GDM1 (cell line): ENCODE measurements at regions not wholly inside any gene's neighbourhood (a gene's known extent, or its start where the extent isn't known, plus 50 kb on each side); places are given as distances from the start of the nearest gene placed in this dataset.

Experiments used
- DNase-seq: peaks from one replicate; lab custom pipeline; 2025; lab: John Stamatoyannopoulos, UW

GRCh38 chr11:81022057-81022456 lies 1581.2 kb upstream of the TENM4 start:
- DNase-seq = no peak

- no peak for DNase-seq
Measured at GRCh38 chr11:81010631-81011030, 1569.8 kb upstream of the TENM4 start.

- no peak for DNase-seq
Measured at GRCh38 chr11:81007046-81007445, 1566.2 kb upstream of the TENM4 start.

- no peak for DNase-seq
Measured at GRCh38 chr11:81005595-81005994, 1564.8 kb upstream of the TENM4 start.

DNA sequence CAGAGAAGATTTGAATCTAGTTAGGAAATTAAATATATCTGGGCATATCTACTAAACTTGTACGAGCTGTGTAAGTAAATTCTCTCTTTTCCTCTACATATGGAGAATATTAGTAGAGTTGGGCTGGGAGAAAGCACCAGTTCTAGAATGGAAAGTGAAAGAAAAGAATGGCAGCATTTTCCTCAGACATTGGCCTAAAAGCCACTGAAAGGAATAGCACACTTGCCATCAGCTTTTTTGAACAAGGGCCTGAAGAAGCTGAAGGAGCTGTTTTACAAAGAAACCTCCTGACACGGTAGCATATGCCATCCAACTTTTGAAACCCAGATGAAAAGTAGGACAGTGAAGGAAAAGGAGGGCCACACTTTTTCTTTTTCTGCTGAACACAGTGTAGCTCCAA lies 1563.7 kb upstream of the TENM4 start:
- DNase-seq = no peak

DNA sequence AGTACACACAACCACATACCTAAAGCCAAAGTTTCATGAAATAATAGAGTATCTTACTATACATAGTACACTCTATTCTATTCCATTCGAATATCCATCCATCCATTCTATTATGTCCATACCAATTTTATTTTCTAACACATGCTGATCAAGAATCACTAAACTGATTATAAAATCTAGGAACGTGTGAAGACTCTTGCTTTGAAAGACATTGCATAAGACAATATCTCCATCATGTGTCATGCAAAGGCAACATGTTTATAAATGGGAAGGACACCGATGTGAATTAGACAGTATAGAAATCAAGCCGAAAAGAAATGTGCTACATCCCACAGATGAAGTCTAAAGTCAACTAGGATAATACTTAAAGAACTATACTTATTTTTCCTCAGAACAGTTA lies 1561.5 kb upstream of the TENM4 start:
- DNase-seq = no peak

- no peak for DNase-seq
Measured at GRCh38 chr11:81000735-81001134, 1559.9 kb upstream of the TENM4 start.

- DNase-seq = no peak
Measured at GRCh38 chr11:81000334-81000733, 1559.5 kb upstream of the TENM4 start.

DNA sequence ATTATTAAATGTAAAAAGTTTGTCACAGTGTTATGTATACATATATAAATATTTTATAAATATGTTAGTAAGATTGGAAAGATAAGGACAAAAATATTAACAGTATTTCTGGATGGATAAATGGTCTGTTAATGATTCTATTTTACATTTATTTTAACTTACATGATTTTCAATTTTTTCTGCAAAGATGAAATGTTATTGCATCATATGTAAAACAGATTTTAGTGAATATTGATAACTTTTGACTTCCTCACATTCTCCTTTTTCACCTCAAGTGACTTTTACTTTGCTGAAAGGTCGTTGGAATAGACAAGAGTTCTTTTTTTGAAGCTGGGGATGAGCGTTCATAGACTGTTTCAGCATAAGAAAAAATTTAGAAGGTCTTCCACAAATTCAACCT lies 1554.7 kb upstream of the TENM4 start:
- DNase-seq = no peak

GRCh38 chr11:80993536-80993935 lies 1552.7 kb upstream of the TENM4 start:
- no peak for DNase-seq

DNA sequence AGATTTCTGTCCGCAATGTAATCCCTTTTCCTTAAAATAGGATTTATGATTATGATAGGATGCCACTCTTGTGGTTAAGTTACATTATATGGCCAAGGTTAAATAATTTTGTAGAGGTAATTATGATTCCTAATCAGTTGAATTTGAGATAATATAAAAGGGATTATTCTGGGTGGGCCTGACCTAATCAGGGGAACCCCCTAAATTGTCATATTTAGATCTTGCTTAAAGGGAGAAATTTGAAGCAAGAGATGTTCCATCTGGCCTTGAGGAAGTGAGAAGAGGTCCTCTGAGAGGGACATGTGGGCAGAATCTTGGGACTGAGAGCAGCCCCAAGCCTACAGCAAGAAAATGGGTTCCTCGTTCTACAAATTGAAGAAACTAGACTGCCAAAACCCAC lies 1550.1 kb upstream of the TENM4 start:
- DNase-seq = no peak

DNA sequence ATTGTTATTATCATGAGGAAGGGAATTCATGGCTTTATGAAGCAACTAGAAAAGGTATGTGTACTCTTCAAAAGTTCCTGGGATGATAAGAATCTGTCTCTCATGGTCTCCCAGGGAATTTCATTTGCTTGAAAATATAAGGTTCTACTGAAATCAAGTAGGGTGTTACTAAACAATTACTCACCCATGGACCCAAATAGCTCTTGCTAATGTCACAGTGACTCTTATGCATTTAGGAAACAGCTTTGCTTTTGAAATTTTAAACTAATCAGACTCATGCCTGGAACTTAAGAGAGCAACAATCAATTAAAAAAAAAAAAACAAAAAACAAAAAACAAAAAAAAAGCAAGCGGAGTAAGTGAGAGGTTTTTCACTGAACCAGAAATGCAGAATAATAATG lies 1546.3 kb upstream of the TENM4 start:
- no peak for DNase-seq

GRCh38 chr11:80986421-80987074 lies 1545.7 kb upstream of the TENM4 start:
- DNase-seq = no peak

- no peak for DNase-seq
Measured at GRCh38 chr11:80980227-80980626, 1539.4 kb upstream of the TENM4 start.

GRCh38 chr11:80973786-80974185 lies 1533.0 kb upstream of the TENM4 start:
- DNase-seq = no peak

DNA sequence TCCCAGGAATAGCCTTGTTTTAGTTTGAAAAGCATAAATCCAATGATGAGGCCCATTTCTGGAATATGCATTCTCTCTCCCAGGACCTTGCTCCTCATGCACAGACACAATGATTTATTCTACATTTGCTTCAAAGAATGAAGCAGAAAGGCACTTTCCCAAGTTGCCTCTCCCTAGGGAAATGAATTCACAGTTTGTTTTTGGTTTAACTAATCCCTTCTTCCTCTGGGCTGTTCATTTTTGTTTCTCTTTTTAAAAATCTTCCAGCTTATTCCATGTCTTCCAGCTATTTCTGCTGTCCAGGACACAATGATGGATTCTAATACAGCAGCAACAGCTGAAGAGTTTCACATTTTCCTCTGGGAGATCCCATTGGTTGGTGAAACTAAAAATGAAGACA lies 1529.2 kb upstream of the TENM4 start:
- DNase-seq = no peak

DNA sequence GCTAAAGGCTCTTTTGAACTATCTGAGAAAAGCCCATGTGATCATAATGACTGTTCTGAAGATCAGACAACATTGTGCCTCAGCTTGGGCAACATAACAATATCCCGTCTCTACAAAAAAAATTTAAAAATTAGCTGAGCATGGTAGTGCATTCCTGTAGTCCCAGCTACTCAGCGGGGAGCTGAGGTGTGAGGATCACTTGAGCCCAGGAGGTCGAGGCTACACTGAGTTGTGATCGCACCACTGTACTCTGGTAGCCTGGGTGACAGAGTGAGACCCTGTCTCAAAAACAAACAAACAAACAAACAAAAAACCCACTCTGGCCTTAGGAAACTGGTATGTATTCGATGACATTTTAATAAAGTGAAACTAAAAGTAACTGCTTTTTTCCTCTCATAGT lies 1526.8 kb upstream of the TENM4 start:
- no peak for DNase-seq

DNA sequence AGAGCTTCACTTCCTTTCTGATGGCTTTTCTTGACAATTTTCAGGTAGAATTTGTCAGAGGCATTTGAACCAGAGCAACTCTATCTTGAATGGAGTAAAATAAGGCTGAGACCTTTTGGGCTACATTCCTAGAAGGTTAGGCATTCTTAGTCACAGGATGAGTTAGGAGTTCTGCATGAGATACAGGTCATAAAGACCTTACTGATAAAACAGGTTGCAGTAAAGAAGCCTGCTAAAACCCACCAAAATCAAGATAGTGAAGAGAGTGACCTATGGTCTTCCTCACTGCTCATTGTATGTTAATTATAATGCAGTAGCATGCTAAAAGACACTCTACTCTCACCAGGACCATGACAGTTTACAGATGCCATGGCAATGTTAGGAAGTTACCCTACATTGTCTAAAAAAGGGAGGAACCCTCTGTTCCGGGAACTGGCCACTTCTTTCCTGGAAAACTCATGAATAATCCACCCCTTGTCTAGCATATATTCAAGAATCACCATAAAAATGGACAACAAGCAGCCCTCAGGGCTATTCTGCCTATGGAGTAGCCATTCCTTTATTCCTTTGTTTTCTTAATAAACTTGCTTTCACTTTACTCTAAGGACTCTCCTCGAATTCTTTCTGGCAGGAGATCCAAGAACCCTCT lies 1519.7 kb upstream of the TENM4 start:
- no peak for DNase-seq

GRCh38 chr11:80959751-80960150 lies 1518.9 kb upstream of the TENM4 start:
- no peak for DNase-seq

- DNase-seq = no peak
Measured at GRCh38 chr11:80958987-80959386, 1518.2 kb upstream of the TENM4 start.

- no peak for DNase-seq
Measured at GRCh38 chr11:80958361-80958760, 1517.5 kb upstream of the TENM4 start.

DNA sequence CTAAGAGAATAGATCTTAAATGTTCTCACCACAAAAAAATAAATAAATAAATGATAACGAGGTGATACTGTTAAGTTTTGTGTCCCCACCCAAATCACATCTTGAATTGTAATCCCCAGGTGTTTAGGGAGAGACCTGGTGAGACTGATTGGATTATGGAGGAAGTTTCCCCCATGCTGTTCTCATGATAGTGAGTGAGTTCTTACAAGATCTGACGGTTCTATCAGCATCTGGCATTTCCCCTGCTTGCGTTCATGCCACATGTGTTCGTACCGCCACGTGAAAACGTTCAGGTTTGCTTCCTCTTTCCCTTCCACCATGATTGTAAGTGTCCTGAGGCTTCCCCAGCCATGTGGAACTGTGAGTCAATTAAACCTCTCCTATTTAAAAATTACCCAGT lies 1514.8 kb upstream of the TENM4 start:
- DNase-seq = no peak

- no peak for DNase-seq
Measured at GRCh38 chr11:80948781-80949180, 1508.0 kb upstream of the TENM4 start.

DNA sequence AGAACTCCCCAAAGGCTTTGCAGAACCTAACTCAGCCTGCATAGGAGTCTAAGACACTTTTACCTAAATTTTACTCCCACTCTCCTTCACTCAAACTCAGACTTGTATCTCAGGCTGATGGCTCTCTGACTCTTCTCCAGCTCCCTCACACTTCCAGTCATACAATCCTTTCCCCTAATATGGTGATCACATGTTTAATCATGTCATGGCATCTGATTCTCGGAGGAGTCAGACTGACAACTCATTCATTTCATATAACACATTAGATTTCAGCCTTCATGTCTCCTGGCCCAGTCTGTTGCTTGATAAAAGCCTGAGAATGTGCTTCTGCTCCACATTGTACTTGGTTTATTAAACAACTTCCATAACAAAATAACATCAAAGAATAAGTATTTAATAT lies 1503.9 kb upstream of the TENM4 start:
- DNase-seq = no peak
